ENCODE measurements at regions not wholly inside any gene's neighbourhood (a gene's known extent, or its start where the extent isn't known, plus 50 kb on each side); places are given as distances from the start of the nearest gene placed in this dataset.

DNA sequence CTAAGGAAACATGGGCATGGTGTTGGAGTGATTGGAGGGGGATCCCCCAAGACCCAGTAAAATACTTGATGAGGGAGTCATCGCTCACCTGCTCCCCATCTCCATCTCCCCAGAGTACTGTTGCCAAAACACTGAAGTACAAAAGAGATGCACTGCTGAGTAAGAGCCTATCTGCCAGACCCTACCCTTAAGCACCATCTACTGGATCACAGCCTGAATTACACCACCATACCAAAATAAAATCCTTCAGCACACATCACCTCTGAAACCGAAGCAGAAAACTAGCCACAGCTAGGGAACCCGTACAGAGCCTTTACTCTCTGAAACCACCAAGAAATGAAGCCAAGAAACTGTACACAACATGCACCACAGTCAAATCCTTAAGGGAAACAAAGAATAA lies 466.3 kb upstream of the ACTRT1 start:
- ChIA-PET CTCF (no interaction called here), POLR2A (no interaction called here)
- 0 out of 6 replicates have a peak, but pooled peaks of 1 of the 2 experiments have one; percentile 25 for ATAC-seq
- no peak for FAIRE-seq
- DNase-seq (ENCODE audit: low read depth in 1 of 2, low spot score in 1 of 2) = peak in 1 of 2 experiments; percentile 15
- Histone ChIP-seq H3K9me3 (no peaks in the 10 kb centered on the region), H3K4me1 (no peaks in the 10 kb centered on the region), H3K27ac (no peak overlapping the region), H3K4me3 (no peak overlapping the region), H3K4me2 (no peak overlapping the region)
- 0 out of 3 replicates have a peak, but pooled peaks have one; percentile 16 for TF ChIP-seq SMC3 (IDR thresholded peaks at IDR 0.05)
- TF ChIP-seq RAD21 (conservative IDR thresholded peaks at IDR 0.05 in 1 of 2, IDR thresholded peaks at IDR 0.05 in 1 of 2) = peak; percentile 28 to 42; a peak in 3 of 5 replicates
- TF ChIP-seq CEBPB (IDR thresholded peaks at IDR 0.05) = no peak
- TF ChIP-seq TP53 (CRISPR knock-in tag; IDR thresholded peaks at IDR 0.05) = no peak
- no peak for TF ChIP-seq RCOR1 (IDR thresholded peaks at IDR 0.05; ENCODE audit: low read depth, low read length)
- 16% methylated on average over 3 of the region's 3 CpGs for WGBS (ENCODE audit: missing lambda C conversion rate)

DNA sequence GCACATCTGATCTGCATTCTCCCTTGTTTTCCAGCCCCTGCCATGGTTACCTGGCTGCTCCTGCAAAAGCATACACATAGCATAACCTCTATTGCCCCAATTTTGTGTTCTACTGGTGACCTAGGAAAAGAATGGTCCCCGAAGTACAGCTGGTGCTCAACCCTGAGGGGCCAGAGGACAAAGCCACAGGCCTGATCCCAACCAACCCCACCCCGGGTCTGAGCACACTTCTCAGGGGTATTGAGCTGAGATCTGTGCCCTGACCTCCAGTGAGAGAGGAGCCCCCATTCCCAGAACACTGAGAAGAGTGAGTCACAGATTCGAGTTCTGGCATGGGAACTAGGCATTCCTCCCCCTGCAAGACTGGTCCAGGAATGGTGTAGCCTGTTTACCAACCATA lies 465.5 kb upstream of the ACTRT1 start:
- no peak overlapping the region for H3K27ac ChIP-seq
- H3K4me3 ChIP-seq = no peak overlapping the region
- no peaks in the 10 kb centered on the region for H3K4me1 ChIP-seq
- DNase-seq (ENCODE audit: low read depth in 1 of 2, low spot score in 1 of 2) (no peak), ATAC-seq (no peak), FAIRE-seq (no peak)
- ChIA-PET CTCF (no interaction called here), POLR2A (no interaction called here)
- 8% methylated on average over 2 of the region's 3 CpGs for WGBS (ENCODE audit: missing lambda C conversion rate)
- H3K4me2 ChIP-seq = no peak overlapping the region
- no peaks in the 10 kb centered on the region for H3K9me3 ChIP-seq
- TF ChIP-seq ZNF302 (CRISPR knock-in tag; IDR thresholded peaks at IDR 0.05) (no peak), CEBPB (IDR thresholded peaks at IDR 0.05) (no peak), HEYL (CRISPR knock-in tag; IDR thresholded peaks at IDR 0.05) (no peak), RARB (CRISPR knock-in tag; IDR thresholded peaks at IDR 0.05) (no peak), FOSL2 (IDR thresholded peaks at IDR 0.05) (no peak), FOSL2 (CRISPR knock-in tag; IDR thresholded peaks at IDR 0.05) (no peak), HDAC2 (IDR thresholded peaks at IDR 0.05) (no peak), EP300 (IDR thresholded peaks at IDR 0.05) (no peak), POLR2AphosphoS2 (conservative IDR thresholded peaks at IDR 0.05; ENCODE audit: low read length) (no peak), CHD2 (IDR thresholded peaks at IDR 0.05; ENCODE audit: low read length, partially characterized antibody) (no peak), HOXB13 (CRISPR knock-in tag; IDR thresholded peaks at IDR 0.05; ENCODE audit: low read depth) (no peak), TFCP2L1 (CRISPR knock-in tag; IDR thresholded peaks at IDR 0.05) (no peak), HOXB5 (CRISPR knock-in tag; IDR thresholded peaks at IDR 0.05) (no peak), NR3C1 (IDR thresholded peaks at IDR 0.05) (no peak), MAFK (IDR thresholded peaks at IDR 0.05; ENCODE audit: partially characterized antibody) (no peak)
- TF ChIP-seq, protein P1, sequence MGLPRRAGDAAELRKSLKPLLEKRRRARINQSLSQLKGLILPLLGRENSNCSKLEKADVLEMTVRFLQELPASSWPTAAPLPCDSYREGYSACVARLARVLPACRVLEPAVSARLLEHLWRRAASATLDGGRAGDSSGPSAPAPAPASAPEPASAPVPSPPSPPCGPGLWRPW (IDR thresholded peaks at IDR 0.05) = no peak
- TF ChIP-seq, protein P2, sequence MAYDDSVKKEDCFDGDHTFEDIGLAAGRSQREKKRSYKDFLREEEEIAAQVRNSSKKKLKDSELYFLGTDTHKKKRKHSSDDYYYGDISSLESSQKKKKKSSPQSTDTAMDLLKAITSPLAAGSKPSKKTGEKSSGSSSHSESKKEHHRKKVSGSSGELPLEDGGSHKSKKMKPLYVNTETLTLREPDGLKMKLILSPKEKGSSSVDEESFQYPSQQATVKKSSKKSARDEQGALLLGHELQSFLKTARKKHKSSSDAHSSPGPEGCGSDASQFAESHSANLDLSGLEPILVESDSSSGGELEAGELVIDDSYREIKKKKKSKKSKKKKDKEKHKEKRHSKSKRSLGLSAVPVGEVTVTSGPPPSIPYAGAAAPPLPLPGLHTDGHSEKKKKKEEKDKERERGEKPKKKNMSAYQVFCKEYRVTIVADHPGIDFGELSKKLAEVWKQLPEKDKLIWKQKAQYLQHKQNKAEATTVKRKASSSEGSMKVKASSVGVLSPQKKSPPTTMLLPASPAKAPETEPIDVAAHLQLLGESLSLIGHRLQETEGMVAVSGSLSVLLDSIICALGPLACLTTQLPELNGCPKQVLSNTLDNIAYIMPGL (CRISPR knock-in tag; IDR thresholded peaks at IDR 0.05; ENCODE audit: borderline replicate concordance) = no peak
- TF ChIP-seq, protein P3, sequence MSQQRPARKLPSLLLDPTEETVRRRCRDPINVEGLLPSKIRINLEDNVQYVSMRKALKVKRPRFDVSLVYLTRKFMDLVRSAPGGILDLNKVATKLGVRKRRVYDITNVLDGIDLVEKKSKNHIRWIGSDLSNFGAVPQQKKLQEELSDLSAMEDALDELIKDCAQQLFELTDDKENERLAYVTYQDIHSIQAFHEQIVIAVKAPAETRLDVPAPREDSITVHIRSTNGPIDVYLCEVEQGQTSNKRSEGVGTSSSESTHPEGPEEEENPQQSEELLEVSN (IDR thresholded peaks at IDR 0.05; ENCODE audit: borderline replicate concordance, low read depth) = no peak
- TF ChIP-seq, protein P4, sequence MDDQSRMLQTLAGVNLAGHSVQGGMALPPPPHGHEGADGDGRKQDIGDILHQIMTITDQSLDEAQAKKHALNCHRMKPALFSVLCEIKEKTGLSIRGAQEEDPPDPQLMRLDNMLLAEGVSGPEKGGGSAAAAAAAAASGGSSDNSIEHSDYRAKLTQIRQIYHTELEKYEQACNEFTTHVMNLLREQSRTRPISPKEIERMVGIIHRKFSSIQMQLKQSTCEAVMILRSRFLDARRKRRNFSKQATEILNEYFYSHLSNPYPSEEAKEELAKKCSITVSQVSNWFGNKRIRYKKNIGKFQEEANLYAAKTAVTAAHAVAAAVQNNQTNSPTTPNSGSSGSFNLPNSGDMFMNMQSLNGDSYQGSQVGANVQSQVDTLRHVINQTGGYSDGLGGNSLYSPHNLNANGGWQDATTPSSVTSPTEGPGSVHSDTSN (IDR thresholded peaks at IDR 0.05) = no peak
- TF ChIP-seq, protein P5, sequence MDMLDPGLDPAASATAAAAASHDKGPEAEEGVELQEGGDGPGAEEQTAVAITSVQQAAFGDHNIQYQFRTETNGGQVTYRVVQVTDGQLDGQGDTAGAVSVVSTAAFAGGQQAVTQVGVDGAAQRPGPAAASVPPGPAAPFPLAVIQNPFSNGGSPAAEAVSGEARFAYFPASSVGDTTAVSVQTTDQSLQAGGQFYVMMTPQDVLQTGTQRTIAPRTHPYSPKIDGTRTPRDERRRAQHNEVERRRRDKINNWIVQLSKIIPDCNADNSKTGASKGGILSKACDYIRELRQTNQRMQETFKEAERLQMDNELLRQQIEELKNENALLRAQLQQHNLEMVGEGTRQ (IDR thresholded peaks at IDR 0.05) = no peak

Measured in A549 (cell line).